Activated naive CD8-positive, alpha-beta T cell (primary cell): ENCODE measurements at regions not wholly inside any gene's neighbourhood (a gene's known extent, or its start where the extent isn't known, plus 50 kb on each side); places are given as distances from the start of the nearest gene placed in this dataset.
"Not testable (repeated sequence)": the region's sequence is repeated elsewhere in the genome, so short reads cannot be mapped to it uniquely, and the experiment has no call there.

Experiments
- H3K27ac Mint-ChIP-seq: one replicate; pipeline ENCODE4 v1.8.0; 2021; ENCODE audit warnings: mixed read lengths
- H3K27me3 Mint-ChIP-seq: one replicate; pipeline ENCODE4 v1.8.0; 2021; ENCODE audit warnings: mixed read lengths
- H3K36me3 Mint-ChIP-seq: one replicate; pipeline ENCODE4 v1.8.0; 2021; ENCODE audit warnings: mixed read lengths
- H3K4me1 Mint-ChIP-seq: one replicate; pipeline ENCODE4 v1.8.0; 2021; ENCODE audit warnings: low read depth, mixed read lengths
- H3K4me3 Mint-ChIP-seq: one replicate; pipeline ENCODE4 v1.8.0; 2021; ENCODE audit warnings: mild to moderate bottlenecking, mixed read lengths
- H3K9me3 Mint-ChIP-seq: one replicate; pipeline ENCODE4 v1.8.0; 2021; ENCODE audit warnings: low read depth, mixed read lengths

GRCh38 chr22:25281675-25282345 lies 62.4 kb downstream of the CRYBB2 start:
- no peak overlapping the region for H3K27ac Mint-ChIP-seq
- peaks cover 9% of the 10 kb centered on the region for H3K4me1 Mint-ChIP-seq
- no peaks in the 10 kb centered on the region for H3K36me3 Mint-ChIP-seq
- H3K27me3 Mint-ChIP-seq = peaks cover 45% of the 10 kb centered on the region
- H3K9me3 Mint-ChIP-seq = no peaks in the 10 kb centered on the region
- H3K4me3 Mint-ChIP-seq = peak overlapping the region; percentile 72

GRCh38 chr22:25282346-25282670 lies 62.9 kb downstream of the CRYBB2 start:
- H3K4me1 Mint-ChIP-seq = peaks cover 9% of the 10 kb centered on the region
- no peaks in the 10 kb centered on the region for H3K9me3 Mint-ChIP-seq
- no peaks in the 10 kb centered on the region for H3K36me3 Mint-ChIP-seq
- peaks cover 45% of the 10 kb centered on the region for H3K27me3 Mint-ChIP-seq
- H3K27ac Mint-ChIP-seq = no peak overlapping the region
- peak overlapping the region; percentile 72 for H3K4me3 Mint-ChIP-seq

GRCh38 chr22:25282671-25283561 lies 63.5 kb downstream of the CRYBB2 start:
- Mint-ChIP-seq H3K27me3 (peaks cover 45% of the 10 kb centered on the region), H3K36me3 (no peaks in the 10 kb centered on the region), H3K4me1 (peaks cover 9% of the 10 kb centered on the region), H3K9me3 (no peaks in the 10 kb centered on the region), H3K4me3 (peak overlapping the region; percentile 40), H3K27ac (no peak overlapping the region)

- H3K4me3 Mint-ChIP-seq, H3K9me3 Mint-ChIP-seq, H3K27ac Mint-ChIP-seq, H3K36me3 Mint-ChIP-seq, H3K4me1 Mint-ChIP-seq: not testable (repeated sequence)
- peaks cover 16% of the 10 kb centered on the region for H3K27me3 Mint-ChIP-seq
Observed at GRCh38 chr22:25288481-25288880, 69.0 kb downstream of the CRYBB2 start.

GRCh38 chr22:25301912-25302311 lies 82.5 kb downstream of the CRYBB2 start:
- not testable (repeated sequence) for H3K9me3 Mint-ChIP-seq, H3K27ac Mint-ChIP-seq, H3K4me1 Mint-ChIP-seq, H3K4me3 Mint-ChIP-seq, H3K36me3 Mint-ChIP-seq
- peaks cover 16% of the 10 kb centered on the region for H3K27me3 Mint-ChIP-seq

GRCh38 chr22:25309586-25309985 lies 90.1 kb downstream of the CRYBB2 start:
- H3K4me3 Mint-ChIP-seq, H3K27ac Mint-ChIP-seq, H3K9me3 Mint-ChIP-seq, H3K4me1 Mint-ChIP-seq, H3K36me3 Mint-ChIP-seq, H3K27me3 Mint-ChIP-seq: not testable (repeated sequence)

- H3K4me1 Mint-ChIP-seq, H3K36me3 Mint-ChIP-seq: not testable (repeated sequence)
Observed at GRCh38 chr22:25311924-25312323, 92.5 kb downstream of the CRYBB2 start.

GRCh38 chr22:25318081-25318823 lies 98.8 kb downstream of the CRYBB2 start:
- no peak overlapping the region for H3K4me3 Mint-ChIP-seq
- no peaks in the 10 kb centered on the region for H3K9me3 Mint-ChIP-seq
- H3K27me3 Mint-ChIP-seq = peaks cover 3% of the 10 kb centered on the region
- no peaks in the 10 kb centered on the region for H3K4me1 Mint-ChIP-seq
- no peaks in the 10 kb centered on the region for H3K36me3 Mint-ChIP-seq
- no peak overlapping the region for H3K27ac Mint-ChIP-seq

More at GRCh38 chr22:25311924-25312323, 92.5 kb downstream of the CRYBB2 start:
- not testable (repeated sequence) for H3K27me3 Mint-ChIP-seq, H3K9me3 Mint-ChIP-seq, H3K4me3 Mint-ChIP-seq, H3K27ac Mint-ChIP-seq

- no peaks in the 10 kb centered on the region for H3K9me3 Mint-ChIP-seq
- H3K27me3 Mint-ChIP-seq = peaks cover 1% of the 10 kb centered on the region
- no peak overlapping the region for H3K27ac Mint-ChIP-seq
- H3K4me1 Mint-ChIP-seq = no peaks in the 10 kb centered on the region
- H3K36me3 Mint-ChIP-seq = no peaks in the 10 kb centered on the region
- no peak overlapping the region for H3K4me3 Mint-ChIP-seq
Observed at GRCh38 chr22:25327018-25327755, 107.7 kb downstream of the CRYBB2 start.

GRCh38 chr22:25331050-25331449 lies 111.6 kb downstream of the CRYBB2 start:
- Mint-ChIP-seq H3K36me3 (no peaks in the 10 kb centered on the region), H3K9me3 (no peaks in the 10 kb centered on the region), H3K4me1 (no peaks in the 10 kb centered on the region), H3K27ac (no peak overlapping the region), H3K4me3 (no peak overlapping the region), H3K27me3 (peaks cover 1% of the 10 kb centered on the region)

GRCh38 chr22:25331911-25332310 lies 112.5 kb downstream of the CRYBB2 start:
- H3K27me3 Mint-ChIP-seq, H3K9me3 Mint-ChIP-seq, H3K27ac Mint-ChIP-seq, H3K36me3 Mint-ChIP-seq, H3K4me3 Mint-ChIP-seq, H3K4me1 Mint-ChIP-seq: not testable (repeated sequence)

GRCh38 chr22:25332386-25332785 lies 112.9 kb downstream of the CRYBB2 start:
- H3K36me3 Mint-ChIP-seq = no peaks in the 10 kb centered on the region
- H3K27ac Mint-ChIP-seq = no peak overlapping the region
- no peaks in the 10 kb centered on the region for H3K4me1 Mint-ChIP-seq
- H3K9me3 Mint-ChIP-seq = peaks cover 4% of the 10 kb centered on the region
- peaks cover 1% of the 10 kb centered on the region for H3K27me3 Mint-ChIP-seq
- no peak overlapping the region for H3K4me3 Mint-ChIP-seq

- peaks cover 11% of the 10 kb centered on the region for H3K9me3 Mint-ChIP-seq
- H3K27me3 Mint-ChIP-seq = peaks cover 1% of the 10 kb centered on the region
- H3K36me3 Mint-ChIP-seq = no peaks in the 10 kb centered on the region
- no peaks in the 10 kb centered on the region for H3K4me1 Mint-ChIP-seq
- H3K27ac Mint-ChIP-seq = no peak overlapping the region
- no peak overlapping the region for H3K4me3 Mint-ChIP-seq
Observed at GRCh38 chr22:25334162-25334490, 114.7 kb downstream of the CRYBB2 start.

GRCh38 chr22:25334631-25335030 lies 115.2 kb downstream of the CRYBB2 start:
- not testable (repeated sequence) for H3K27me3 Mint-ChIP-seq, H3K27ac Mint-ChIP-seq, H3K36me3 Mint-ChIP-seq, H3K4me1 Mint-ChIP-seq, H3K4me3 Mint-ChIP-seq
- peaks cover 11% of the 10 kb centered on the region for H3K9me3 Mint-ChIP-seq

- not testable (repeated sequence) for H3K4me1 Mint-ChIP-seq, H3K36me3 Mint-ChIP-seq
Observed at GRCh38 chr22:25335276-25335675, 115.8 kb downstream of the CRYBB2 start.

More at GRCh38 chr22:25335276-25335675, 115.8 kb downstream of the CRYBB2 start:
- not testable (repeated sequence) for H3K4me3 Mint-ChIP-seq, H3K27me3 Mint-ChIP-seq, H3K27ac Mint-ChIP-seq
- peaks cover 11% of the 10 kb centered on the region for H3K9me3 Mint-ChIP-seq
